SU-DHL-6 (cell line): ENCODE measurements at regions not wholly inside any gene's neighbourhood (a gene's known extent, or its start where the extent isn't known, plus 50 kb on each side); places are given as distances from the start of the nearest gene placed in this dataset.

Source experiments
- CTCF ChIP-seq: fragments of 200-600 bp; sonication (generic); IDR thresholded peaks from one replicate; pipeline ENCODE4 v1.5.1; 2017; ENCODE audit warnings: antibody characterized with exemption, mild to moderate bottlenecking, low read length, moderate library complexity; ENCODE audit not compliant: insufficient read depth, poor library complexity, severe bottlenecking
- EZH2phosphoT487 ChIP-seq: fragments of 200-600 bp; sonication (generic), shearing (Covaris generic); conservative IDR thresholded peaks from 2 replicates; pipeline ENCODE4 v1.6.1; 2018; ENCODE audit warnings: mild to moderate bottlenecking, antibody characterized with exemption, low read length, moderate library complexity, mixed read lengths

GRCh38 chr20:33917831-33918525, 75.7 kb upstream of the RALY start:
- no peak for TF ChIP-seq CTCF
- no peak for TF ChIP-seq EZH2phosphoT487
